Neural progenitor cell (in vitro differentiated cells): ENCODE measurements at regions not wholly inside any gene's neighbourhood (a gene's known extent, or its start where the extent isn't known, plus 50 kb on each side); places are given as distances from the start of the nearest gene placed in this dataset.
A peak's percentile ranks its signal among the peaks of the same experiment; 100 is the strongest.

Experiments
- DNase-seq: peaks from one replicate; pipeline ENCODE4 v3.0.0-alpha.2; 2016; ENCODE audit warnings: low spot score
- H2AFZ ChIP-seq: fragments of 200-600 bp; sonication (generic); replicated peaks from 2 replicates; pipeline ENCODE4 v1.6.1; 2016; ENCODE audit warnings: antibody characterized with exemption
- H3F3A ChIP-seq: fragments of 200-600 bp; sonication (generic); 2 replicates; pipeline ENCODE4 v1.6.1; 2016; ENCODE audit warnings: antibody characterized with exemption, low read depth
- H3K27ac ChIP-seq: fragments of 200-600 bp; sonication (generic); 2 replicates; pipeline ENCODE4 v1.5.1; 2016; ENCODE audit warnings: mild to moderate bottlenecking
- H3K27me3 ChIP-seq: fragments of 200-600 bp; sonication (generic); 2 replicates; pipeline ENCODE4 v1.6.1; 2016; ENCODE audit warnings: mild to moderate bottlenecking, moderate library complexity
- H3K36me3 ChIP-seq: fragments of 200-600 bp; sonication (generic); 2 replicates; pipeline ENCODE4 v1.5.1; 2016
- H3K4me1 ChIP-seq: fragments of 200-600 bp; sonication (generic); 2 replicates; pipeline ENCODE4 v1.6.1; 2016; ENCODE audit warnings: mixed run types
- H3K4me2 ChIP-seq: fragments of 200-600 bp; sonication (generic); 2 replicates; pipeline ENCODE4 v1.6.1; 2016
- H3K4me3 ChIP-seq: fragments of 200-600 bp; sonication (generic); 2 replicates; pipeline ENCODE4 v1.5.1; 2016
- H3K79me2 ChIP-seq: fragments of 200-600 bp; sonication (generic); 2 replicates; pipeline ENCODE4 v1.6.1; 2016; ENCODE audit warnings: low read depth
- H3K9ac ChIP-seq: fragments of 200-600 bp; sonication (generic); 2 replicates; pipeline ENCODE4 v1.6.1; 2016
- H3K9me3 ChIP-seq: fragments of 200-600 bp; sonication (generic); 2 replicates; pipeline ENCODE4 v1.5.1; 2016; ENCODE audit warnings: low read depth
- H4K20me1 ChIP-seq: fragments of 200-600 bp; sonication (generic); 2 replicates; pipeline ENCODE4 v1.6.1; 2016; ENCODE audit warnings: low read depth
- H3K27ac Mint-ChIP-seq: 3 replicates; pipeline ENCODE4 v1.8.0; 2021; ENCODE audit warnings: mixed read lengths
- H3K27me3 Mint-ChIP-seq: 2 replicates; pipeline ENCODE4 v1.8.0; 2022; ENCODE audit warnings: low read depth, mild to moderate bottlenecking, inconsistent platforms, moderate library complexity, mixed read lengths; ENCODE audit not compliant: insufficient read depth
- H3K36me3 Mint-ChIP-seq: 3 replicates; pipeline ENCODE4 v1.8.0; 2021; ENCODE audit warnings: mixed read lengths
- H3K4me1 Mint-ChIP-seq: 3 replicates; pipeline ENCODE4 v1.8.0; 2021; ENCODE audit warnings: mixed read lengths
- H3K4me3 Mint-ChIP-seq: 3 replicates; pipeline ENCODE4 v1.8.0; 2021; ENCODE audit warnings: mild to moderate bottlenecking, moderate library complexity, mixed read lengths
- H3K9me3 Mint-ChIP-seq: 3 replicates; pipeline ENCODE4 v1.8.0; 2020; ENCODE audit warnings: mixed read lengths
- EZH2 ChIP-seq: fragments of 200-600 bp; sonication (generic); IDR thresholded peaks from 2 replicates; pipeline ENCODE4 v1.6.1; 2017; ENCODE audit warnings: antibody characterized with exemption, mild to moderate bottlenecking, moderate library complexity
- EZH2phosphoT487 ChIP-seq: fragments of 200-600 bp; sonication (generic); IDR thresholded peaks from 2 replicates; pipeline ENCODE4 v1.6.1; 2017; ENCODE audit warnings: antibody characterized with exemption
- TF ChIP-seq, protein P1 (sequence below): fragments of 200-600 bp; sonication (generic); IDR thresholded peaks from 2 replicates; pipeline ENCODE4 v1.5.1; 2017; ENCODE audit warnings: antibody characterized with exemption, mild to moderate bottlenecking

DNA sequence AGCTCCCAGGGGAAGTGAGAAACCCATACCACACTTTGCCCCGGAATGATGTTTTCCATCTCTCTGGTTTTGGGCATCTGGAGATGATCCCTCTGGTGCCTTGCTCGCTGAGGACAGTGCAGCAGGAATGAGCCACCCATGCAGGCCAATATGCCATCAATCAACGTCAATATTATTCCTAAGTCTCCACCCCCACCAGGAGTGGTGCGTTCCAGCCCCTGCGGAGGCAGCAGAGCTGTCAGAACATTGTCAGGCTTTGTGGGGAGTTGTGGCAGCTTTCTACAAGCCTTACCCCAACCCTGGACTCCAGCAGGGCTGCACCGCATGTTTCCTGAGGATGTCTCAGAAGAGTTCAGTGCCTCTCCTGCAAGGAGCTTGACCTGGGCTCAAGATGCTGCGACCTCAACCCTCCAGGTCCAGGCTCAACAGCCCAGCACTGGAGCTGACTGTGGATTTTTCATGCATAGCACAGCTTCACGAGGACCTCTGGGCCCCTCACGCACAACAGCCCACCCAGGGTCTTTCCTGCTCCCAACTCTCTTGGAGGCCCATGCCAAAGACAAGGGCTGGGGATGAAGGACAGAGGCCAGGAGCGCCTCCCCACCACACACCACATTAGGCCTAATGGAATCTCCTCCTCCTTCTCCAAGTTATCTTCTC, 67.5 kb downstream of the PSMG1 start:
- Mint-ChIP-seq H3K36me3 (peaks cover 7% of the 10 kb centered on the region), H3K4me3 (no peak overlapping the region), H3K27ac (no peak overlapping the region), H3K27me3 (peaks cover 6% of the 10 kb centered on the region), H3K9me3 (peaks cover 18% of the 10 kb centered on the region), H3K4me1 (no peaks in the 10 kb centered on the region)
- H3K27ac ChIP-seq = no peak overlapping the region
- H3K36me3 ChIP-seq = no peaks in the 10 kb centered on the region
- H3K9ac ChIP-seq = no peak overlapping the region
- H2AFZ ChIP-seq = no peak overlapping the region
- H4K20me1 ChIP-seq = no peaks in the 10 kb centered on the region
- no peaks in the 10 kb centered on the region for H3K9me3 ChIP-seq
- H3K27me3 ChIP-seq = no peaks in the 10 kb centered on the region
- no peak for DNase-seq
- no peak overlapping the region for H3K4me2 ChIP-seq
- H3K79me2 ChIP-seq = no peaks in the 10 kb centered on the region
- no peaks in the 10 kb centered on the region for H3K4me1 ChIP-seq
- no peaks in the 10 kb centered on the region for H3F3A ChIP-seq
- no peak for TF ChIP-seq EZH2phosphoT487
- no peak overlapping the region for H3K4me3 ChIP-seq

DNA sequence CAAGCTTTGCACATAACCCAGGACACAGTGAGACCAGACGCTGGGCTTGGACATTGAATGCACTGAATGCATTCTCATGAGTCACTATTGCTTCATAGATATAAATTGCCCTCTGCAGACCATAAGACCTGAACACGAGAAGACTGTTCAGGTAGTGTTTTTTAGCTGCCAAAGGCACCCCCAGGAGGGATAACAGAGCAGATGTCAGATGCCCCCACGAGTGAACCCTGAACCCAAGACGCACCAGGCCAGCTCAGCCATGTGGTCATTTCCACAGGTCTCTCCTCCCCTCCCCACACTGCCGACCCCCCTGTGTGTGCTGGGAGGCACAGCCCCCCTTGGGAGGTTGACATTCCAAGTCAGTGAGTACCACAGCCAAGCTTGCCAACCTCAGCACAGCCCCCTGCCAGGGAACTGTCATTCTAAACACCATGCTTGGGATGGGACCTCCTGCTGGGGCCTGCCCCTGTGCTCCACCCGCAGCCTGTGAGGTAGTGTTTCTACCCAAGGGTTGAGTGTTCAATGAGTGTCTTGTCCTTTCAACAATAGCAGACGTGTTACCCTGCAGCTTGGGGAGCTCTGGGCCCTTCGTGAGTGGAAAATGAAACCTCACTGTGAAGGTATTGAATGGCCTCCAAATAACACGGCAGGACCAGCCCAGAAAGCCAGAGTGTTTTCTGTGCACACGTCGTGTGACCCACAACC, 68.2 kb downstream of the PSMG1 start:
- no peaks in the 10 kb centered on the region for H3K79me2 ChIP-seq
- Mint-ChIP-seq H3K9me3 (peaks cover 11% of the 10 kb centered on the region), H3K4me3 (no peak overlapping the region), H3K27me3 (peaks cover 6% of the 10 kb centered on the region), H3K36me3 (peaks cover 7% of the 10 kb centered on the region), H3K27ac (peak overlapping the region; percentile 42), H3K4me1 (no peaks in the 10 kb centered on the region)
- no peak overlapping the region for H3K9ac ChIP-seq
- H3K9me3 ChIP-seq = no peaks in the 10 kb centered on the region
- no peaks in the 10 kb centered on the region for H3K27me3 ChIP-seq
- TF ChIP-seq EZH2 = no peak
- no peak for TF ChIP-seq EZH2phosphoT487
- TF ChIP-seq, protein P1, sequence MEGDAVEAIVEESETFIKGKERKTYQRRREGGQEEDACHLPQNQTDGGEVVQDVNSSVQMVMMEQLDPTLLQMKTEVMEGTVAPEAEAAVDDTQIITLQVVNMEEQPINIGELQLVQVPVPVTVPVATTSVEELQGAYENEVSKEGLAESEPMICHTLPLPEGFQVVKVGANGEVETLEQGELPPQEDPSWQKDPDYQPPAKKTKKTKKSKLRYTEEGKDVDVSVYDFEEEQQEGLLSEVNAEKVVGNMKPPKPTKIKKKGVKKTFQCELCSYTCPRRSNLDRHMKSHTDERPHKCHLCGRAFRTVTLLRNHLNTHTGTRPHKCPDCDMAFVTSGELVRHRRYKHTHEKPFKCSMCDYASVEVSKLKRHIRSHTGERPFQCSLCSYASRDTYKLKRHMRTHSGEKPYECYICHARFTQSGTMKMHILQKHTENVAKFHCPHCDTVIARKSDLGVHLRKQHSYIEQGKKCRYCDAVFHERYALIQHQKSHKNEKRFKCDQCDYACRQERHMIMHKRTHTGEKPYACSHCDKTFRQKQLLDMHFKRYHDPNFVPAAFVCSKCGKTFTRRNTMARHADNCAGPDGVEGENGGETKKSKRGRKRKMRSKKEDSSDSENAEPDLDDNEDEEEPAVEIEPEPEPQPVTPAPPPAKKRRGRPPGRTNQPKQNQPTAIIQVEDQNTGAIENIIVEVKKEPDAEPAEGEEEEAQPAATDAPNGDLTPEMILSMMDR = no peak
- no peak overlapping the region for H3K4me2 ChIP-seq
- H3K4me3 ChIP-seq = no peak overlapping the region
- H3K4me1 ChIP-seq = no peaks in the 10 kb centered on the region
- DNase-seq = no peak
- H3F3A ChIP-seq = no peaks in the 10 kb centered on the region
- H3K27ac ChIP-seq = no peak overlapping the region
- H4K20me1 ChIP-seq = no peaks in the 10 kb centered on the region
- H3K36me3 ChIP-seq = no peaks in the 10 kb centered on the region
- H2AFZ ChIP-seq = no peak overlapping the region

DNA sequence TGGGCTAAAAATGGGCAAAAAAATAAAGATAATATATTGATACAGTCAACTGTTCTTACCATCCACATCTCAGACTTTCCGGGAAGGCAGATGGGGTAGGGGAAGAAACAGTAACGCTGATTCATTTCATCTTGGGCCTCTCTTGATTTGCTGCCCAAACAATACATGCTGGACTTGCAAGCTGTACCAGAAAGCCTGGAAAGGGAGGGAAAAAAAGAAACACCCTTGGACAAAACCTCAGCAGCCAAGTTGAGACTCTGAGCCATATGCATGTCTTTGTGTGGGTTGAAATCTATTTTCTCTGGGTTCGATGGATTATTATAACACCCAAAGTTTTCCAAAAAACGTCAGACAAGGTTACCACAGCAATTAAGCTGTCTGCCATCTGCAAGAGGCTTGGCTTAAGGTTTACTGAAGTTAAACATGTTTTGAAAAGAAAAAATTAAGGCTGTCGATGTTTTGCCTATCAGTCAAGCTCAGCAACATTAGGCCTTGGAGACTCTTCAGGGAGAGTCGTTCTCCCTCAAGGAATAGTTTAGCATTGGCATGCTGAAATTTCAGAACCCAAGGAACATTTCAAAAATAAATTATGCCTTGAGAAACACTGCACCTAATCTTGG, 71.2 kb downstream of the PSMG1 start:
- Histone ChIP-seq H3K9ac (no peak overlapping the region), H4K20me1 (no peaks in the 10 kb centered on the region), H3K27me3 (no peaks in the 10 kb centered on the region), H2AFZ (no peak overlapping the region), H3K79me2 (no peaks in the 10 kb centered on the region), H3F3A (no peaks in the 10 kb centered on the region), H3K4me2 (no peak overlapping the region), H3K4me3 (no peak overlapping the region), H3K4me1 (no peaks in the 10 kb centered on the region), H3K27ac (no peak overlapping the region), H3K9me3 (no peaks in the 10 kb centered on the region), H3K36me3 (no peaks in the 10 kb centered on the region)
- H3K4me3 Mint-ChIP-seq = no peak overlapping the region
- H3K9me3 Mint-ChIP-seq = peaks cover 2% of the 10 kb centered on the region
- H3K4me1 Mint-ChIP-seq = no peaks in the 10 kb centered on the region
- no peak overlapping the region for H3K27ac Mint-ChIP-seq
- no peak for DNase-seq
- H3K27me3 Mint-ChIP-seq = peaks cover 8% of the 10 kb centered on the region
- TF ChIP-seq, protein P1 = no peak
- TF ChIP-seq EZH2 (no peak), EZH2phosphoT487 (no peak)
- no peaks in the 10 kb centered on the region for H3K36me3 Mint-ChIP-seq

DNA sequence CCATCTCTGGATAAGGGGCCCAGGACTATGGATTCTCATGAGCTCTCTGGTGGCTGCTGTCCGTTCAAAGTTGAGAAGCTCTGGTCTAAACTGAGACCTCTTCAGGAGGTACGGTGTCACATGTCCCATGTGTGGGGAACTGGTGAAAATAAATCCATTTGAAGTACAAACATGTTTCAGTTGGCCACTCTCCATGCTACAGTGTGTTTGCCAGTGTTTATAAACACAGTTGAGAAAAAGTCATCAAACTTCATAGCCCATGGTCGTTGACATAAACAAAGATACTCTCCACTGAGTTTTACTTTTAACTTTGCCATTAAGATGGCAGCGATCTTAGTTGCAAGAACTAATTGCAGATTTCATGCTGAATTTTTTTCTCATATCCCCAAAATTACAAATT, 72.8 kb downstream of the PSMG1 start:
- Histone ChIP-seq H3K27ac (no peak overlapping the region), H3F3A (peaks cover 7% of the 10 kb centered on the region), H3K79me2 (no peaks in the 10 kb centered on the region), H4K20me1 (no peaks in the 10 kb centered on the region), H3K27me3 (no peaks in the 10 kb centered on the region), H2AFZ (no peak overlapping the region), H3K9me3 (no peaks in the 10 kb centered on the region), H3K4me1 (peaks cover 8% of the 10 kb centered on the region), H3K4me2 (no peak overlapping the region), H3K4me3 (no peak overlapping the region), H3K36me3 (no peaks in the 10 kb centered on the region), H3K9ac (no peak overlapping the region)
- Mint-ChIP-seq H3K4me3 (no peak overlapping the region), H3K36me3 (no peaks in the 10 kb centered on the region), H3K27ac (no peak overlapping the region), H3K9me3 (peaks cover 2% of the 10 kb centered on the region), H3K27me3 (peaks cover 6% of the 10 kb centered on the region), H3K4me1 (peaks cover under 1% of the 10 kb centered on the region)
- TF ChIP-seq, protein P1 = no peak
- TF ChIP-seq EZH2 (no peak), EZH2phosphoT487 (no peak)
- no peak for DNase-seq
